ENCODE measurements at regions not wholly inside any gene's neighbourhood (a gene's known extent, or its start where the extent isn't known, plus 50 kb on each side); places are given as distances from the start of the nearest gene placed in this dataset.

GRCh38 chr1:30467101-30467500, 256.3 kb downstream of the MATN1 start:
- no peak for DNase-seq (ENCODE audit: low spot score in 2 of 2)
- Histone ChIP-seq H3K4me1 (no peaks in the 10 kb centered on the region), H3K4me3 (no peak overlapping the region), H3K36me3 (no peaks in the 10 kb centered on the region), H3K27ac (no peak overlapping the region), H3K27me3 (no peaks in the 10 kb centered on the region), H3K9me3 (no peaks in the 10 kb centered on the region)
- no peak for TF ChIP-seq CTCF (IDR thresholded peaks at IDR 0.05)
- intact Hi-C loops (cut with DNase I), result no loop called here

GRCh38 chr1:30466610-30467009, 256.8 kb downstream of the MATN1 start:
- no peak for TF ChIP-seq CTCF (IDR thresholded peaks at IDR 0.05)
- Histone ChIP-seq H3K27me3 (no peaks in the 10 kb centered on the region), H3K9me3 (no peaks in the 10 kb centered on the region), H3K36me3 (no peaks in the 10 kb centered on the region), H3K4me3 (no peak overlapping the region), H3K4me1 (no peaks in the 10 kb centered on the region), H3K27ac (no peak overlapping the region)
- intact Hi-C loops (cut with DNase I), result no loop called here
- DNase-seq (ENCODE audit: low spot score in 2 of 2), result no peak

- Histone ChIP-seq H3K27me3 (no peaks in the 10 kb centered on the region), H3K9me3 (no peaks in the 10 kb centered on the region), H3K4me1 (no peaks in the 10 kb centered on the region), H3K27ac (no peak overlapping the region), H3K36me3 (no peaks in the 10 kb centered on the region), H3K4me3 (no peak overlapping the region)
- DNase-seq (ENCODE audit: low spot score in 2 of 2), result no peak
- no peak for TF ChIP-seq CTCF (IDR thresholded peaks at IDR 0.05)
- intact Hi-C loops (cut with DNase I), result no loop called here
These were observed 257.4 kb downstream of the MATN1 start for GRCh38 chr1:30466026-30466425.

GRCh38 chr1:30465096-30465495, 258.3 kb downstream of the MATN1 start:
- Histone ChIP-seq H3K9me3 (no peaks in the 10 kb centered on the region), H3K27me3 (no peaks in the 10 kb centered on the region), H3K4me1 (no peaks in the 10 kb centered on the region), H3K27ac (no peak overlapping the region), H3K4me3 (no peak overlapping the region), H3K36me3 (no peaks in the 10 kb centered on the region)
- TF ChIP-seq CTCF (IDR thresholded peaks at IDR 0.05), result no peak
- no peak for DNase-seq (ENCODE audit: low spot score in 2 of 2)
- intact Hi-C loops (cut with DNase I), result no loop called here

GRCh38 chr1:30464187-30464617, 259.2 kb downstream of the MATN1 start:
- H3K4me1 ChIP-seq, result no peaks in the 10 kb centered on the region
- no peak overlapping the region for H3K27ac ChIP-seq
- intact Hi-C loops (cut with DNase I), result no loop called here
- H3K27me3 ChIP-seq, result no peaks in the 10 kb centered on the region
- DNase-seq (ENCODE audit: low spot score in 2 of 2), result no peak
- H3K9me3 ChIP-seq, result no peaks in the 10 kb centered on the region
- no peaks in the 10 kb centered on the region for H3K36me3 ChIP-seq
- no peak for TF ChIP-seq CTCF (IDR thresholded peaks at IDR 0.05)
- H3K4me3 ChIP-seq, result no peak overlapping the region

- no peaks in the 10 kb centered on the region for H3K36me3 ChIP-seq
- H3K4me3 ChIP-seq, result no peak overlapping the region
- H3K27me3 ChIP-seq, result no peaks in the 10 kb centered on the region
- no peak overlapping the region for H3K27ac ChIP-seq
- H3K4me1 ChIP-seq, result no peaks in the 10 kb centered on the region
- no peak for TF ChIP-seq CTCF (IDR thresholded peaks at IDR 0.05)
- H3K9me3 ChIP-seq, result no peaks in the 10 kb centered on the region
- DNase-seq (ENCODE audit: low spot score in 2 of 2), result no peak
- intact Hi-C loops (cut with DNase I), result no loop called here
These were observed 260.5 kb downstream of the MATN1 start for GRCh38 chr1:30462826-30463425.
